ENCODE measurements at regions not wholly inside any gene's neighbourhood (a gene's known extent, or its start where the extent isn't known, plus 50 kb on each side); places are given as distances from the start of the nearest gene placed in this dataset.
A peak's percentile ranks its signal among the peaks of the same experiment; 100 is the strongest.
"Not testable (repeated sequence)": the region's sequence is repeated elsewhere in the genome, so short reads cannot be mapped to it uniquely, and the experiment has no call there.

GRCh38 chr1:157370698-157371097 lies 181.6 kb downstream of the FCRL5 start:
- Mint-ChIP-seq H3K27me3 (ENCODE audit: insufficient read depth, low read depth, poor library complexity) (peaks cover 8% of the 10 kb centered on the region), H3K4me1 (peaks cover 5% of the 10 kb centered on the region; the same call in 2 of the 3 replicates), H3K9me3 (no peaks in the 10 kb centered on the region), H3K27ac (no peak overlapping the region), H3K36me3 (ENCODE audit: low read depth) (no peaks in the 10 kb centered on the region), H3K4me3 (no peak overlapping the region)
- H3K36me3 ChIP-seq (ENCODE audit: insufficient read depth), result no peaks in the 10 kb centered on the region
- no peak overlapping the region for H3K4me3 ChIP-seq
- no peaks in the 10 kb centered on the region for H3K27me3 ChIP-seq (ENCODE audit: insufficient read depth)
- no peak for DNase-seq (ENCODE audit: low spot score)
- no peak overlapping the region for H3K27ac ChIP-seq (ENCODE audit: low read depth)
- peak; percentile 59 for ATAC-seq
- no peaks in the 10 kb centered on the region for H4K20me1 ChIP-seq (replicated peaks; ENCODE audit: insufficient read depth)
- no peaks in the 10 kb centered on the region for H3K9me2 ChIP-seq (ENCODE audit: insufficient read depth)
- no peaks in the 10 kb centered on the region for H3K79me2 ChIP-seq (replicated peaks; ENCODE audit: insufficient read depth)
- TF ChIP-seq ZNF331 (CRISPR knock-in tag; IDR thresholded peaks at IDR 0.05; ENCODE audit: low read depth) (no peak), CREB1 (CRISPR knock-in tag; IDR thresholded peaks at IDR 0.05; ENCODE audit: low read depth) (no peak)
- H3F3A ChIP-seq (replicated peaks; ENCODE audit: low read depth), result no peaks in the 10 kb centered on the region
- no peak overlapping the region for H3K4me2 ChIP-seq
- peaks cover 3% of the 10 kb centered on the region for H3K4me1 ChIP-seq (ENCODE audit: insufficient read depth)
- no peak overlapping the region for H2AFZ ChIP-seq

DNA sequence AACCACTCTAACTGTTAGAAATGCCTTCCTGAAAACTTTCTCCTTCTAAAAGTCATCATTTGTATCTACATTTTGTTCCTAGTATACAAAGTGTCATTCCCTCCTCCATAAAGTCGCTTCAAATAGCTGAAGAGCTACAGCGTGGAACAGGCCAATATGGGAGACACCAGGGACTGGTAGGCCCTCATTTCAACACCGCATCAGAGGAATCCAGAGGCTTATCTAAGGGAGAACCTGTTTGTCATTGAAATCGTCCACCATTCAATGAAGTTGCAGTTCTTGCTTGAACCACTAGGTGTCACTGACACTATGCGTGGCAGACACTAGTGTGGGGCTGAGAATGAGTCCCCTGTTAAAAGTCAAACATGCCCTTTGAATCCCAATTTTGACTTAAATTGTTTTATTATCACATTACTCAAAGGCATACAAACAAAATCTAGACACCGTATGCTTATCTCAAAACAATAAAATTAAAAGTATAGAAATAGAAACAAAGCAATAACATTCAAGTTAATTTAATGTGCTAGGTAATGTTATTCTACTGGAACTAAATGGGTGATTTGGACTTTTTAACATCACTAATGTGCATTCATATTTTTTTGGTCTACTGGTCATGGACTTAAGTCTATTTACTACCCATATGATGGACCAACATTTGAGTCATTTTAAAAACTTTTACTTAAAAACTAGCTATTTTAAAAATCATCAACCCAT lies 182.3 kb downstream of the FCRL5 start:
- Mint-ChIP-seq H3K4me3 (no peak overlapping the region), H3K36me3 (ENCODE audit: low read depth) (no peaks in the 10 kb centered on the region), H3K27me3 (ENCODE audit: insufficient read depth, low read depth, poor library complexity) (peaks cover 8% of the 10 kb centered on the region), H3K9me3 (no peaks in the 10 kb centered on the region; the same call in 2 of the 3 replicates), H3K27ac (no peak overlapping the region), H3K4me1 (peaks cover 5% of the 10 kb centered on the region; the same call in 2 of the 3 replicates)
- Histone ChIP-seq H3K4me3 (no peak overlapping the region), H3F3A (replicated peaks; ENCODE audit: low read depth) (no peaks in the 10 kb centered on the region), H3K79me2 (replicated peaks; ENCODE audit: insufficient read depth) (no peaks in the 10 kb centered on the region), H3K4me2 (no peak overlapping the region), H3K27me3 (ENCODE audit: insufficient read depth) (no peaks in the 10 kb centered on the region), H3K36me3 (ENCODE audit: insufficient read depth) (no peaks in the 10 kb centered on the region), H2AFZ (no peak overlapping the region), H3K9me2 (ENCODE audit: insufficient read depth) (no peaks in the 10 kb centered on the region), H3K27ac (ENCODE audit: low read depth) (no peak overlapping the region), H4K20me1 (replicated peaks; ENCODE audit: insufficient read depth) (no peaks in the 10 kb centered on the region), H3K4me1 (ENCODE audit: insufficient read depth) (peaks cover 3% of the 10 kb centered on the region)
- TF ChIP-seq POLR2AphosphoS5 (IDR thresholded peaks at IDR 0.05; ENCODE audit: low read depth) (no peak), ZNF114 (CRISPR knock-in tag; IDR thresholded peaks at IDR 0.05) (no peak), STAT1 (IDR thresholded peaks at IDR 0.05; ENCODE audit: unreplicated experiment) (no peak)
- TF ChIP-seq, protein P1, sequence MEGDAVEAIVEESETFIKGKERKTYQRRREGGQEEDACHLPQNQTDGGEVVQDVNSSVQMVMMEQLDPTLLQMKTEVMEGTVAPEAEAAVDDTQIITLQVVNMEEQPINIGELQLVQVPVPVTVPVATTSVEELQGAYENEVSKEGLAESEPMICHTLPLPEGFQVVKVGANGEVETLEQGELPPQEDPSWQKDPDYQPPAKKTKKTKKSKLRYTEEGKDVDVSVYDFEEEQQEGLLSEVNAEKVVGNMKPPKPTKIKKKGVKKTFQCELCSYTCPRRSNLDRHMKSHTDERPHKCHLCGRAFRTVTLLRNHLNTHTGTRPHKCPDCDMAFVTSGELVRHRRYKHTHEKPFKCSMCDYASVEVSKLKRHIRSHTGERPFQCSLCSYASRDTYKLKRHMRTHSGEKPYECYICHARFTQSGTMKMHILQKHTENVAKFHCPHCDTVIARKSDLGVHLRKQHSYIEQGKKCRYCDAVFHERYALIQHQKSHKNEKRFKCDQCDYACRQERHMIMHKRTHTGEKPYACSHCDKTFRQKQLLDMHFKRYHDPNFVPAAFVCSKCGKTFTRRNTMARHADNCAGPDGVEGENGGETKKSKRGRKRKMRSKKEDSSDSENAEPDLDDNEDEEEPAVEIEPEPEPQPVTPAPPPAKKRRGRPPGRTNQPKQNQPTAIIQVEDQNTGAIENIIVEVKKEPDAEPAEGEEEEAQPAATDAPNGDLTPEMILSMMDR (conservative IDR thresholded peaks at IDR 0.05; ENCODE audit: low read depth in 2 of 2), result peak; percentile 80 to 90
- TF ChIP-seq, protein P2, sequence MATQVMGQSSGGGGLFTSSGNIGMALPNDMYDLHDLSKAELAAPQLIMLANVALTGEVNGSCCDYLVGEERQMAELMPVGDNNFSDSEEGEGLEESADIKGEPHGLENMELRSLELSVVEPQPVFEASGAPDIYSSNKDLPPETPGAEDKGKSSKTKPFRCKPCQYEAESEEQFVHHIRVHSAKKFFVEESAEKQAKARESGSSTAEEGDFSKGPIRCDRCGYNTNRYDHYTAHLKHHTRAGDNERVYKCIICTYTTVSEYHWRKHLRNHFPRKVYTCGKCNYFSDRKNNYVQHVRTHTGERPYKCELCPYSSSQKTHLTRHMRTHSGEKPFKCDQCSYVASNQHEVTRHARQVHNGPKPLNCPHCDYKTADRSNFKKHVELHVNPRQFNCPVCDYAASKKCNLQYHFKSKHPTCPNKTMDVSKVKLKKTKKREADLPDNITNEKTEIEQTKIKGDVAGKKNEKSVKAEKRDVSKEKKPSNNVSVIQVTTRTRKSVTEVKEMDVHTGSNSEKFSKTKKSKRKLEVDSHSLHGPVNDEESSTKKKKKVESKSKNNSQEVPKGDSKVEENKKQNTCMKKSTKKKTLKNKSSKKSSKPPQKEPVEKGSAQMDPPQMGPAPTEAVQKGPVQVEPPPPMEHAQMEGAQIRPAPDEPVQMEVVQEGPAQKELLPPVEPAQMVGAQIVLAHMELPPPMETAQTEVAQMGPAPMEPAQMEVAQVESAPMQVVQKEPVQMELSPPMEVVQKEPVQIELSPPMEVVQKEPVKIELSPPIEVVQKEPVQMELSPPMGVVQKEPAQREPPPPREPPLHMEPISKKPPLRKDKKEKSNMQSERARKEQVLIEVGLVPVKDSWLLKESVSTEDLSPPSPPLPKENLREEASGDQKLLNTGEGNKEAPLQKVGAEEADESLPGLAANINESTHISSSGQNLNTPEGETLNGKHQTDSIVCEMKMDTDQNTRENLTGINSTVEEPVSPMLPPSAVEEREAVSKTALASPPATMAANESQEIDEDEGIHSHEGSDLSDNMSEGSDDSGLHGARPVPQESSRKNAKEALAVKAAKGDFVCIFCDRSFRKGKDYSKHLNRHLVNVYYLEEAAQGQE (IDR thresholded peaks at IDR 0.05; ENCODE audit: unreplicated experiment), result no peak
- ATAC-seq (peak; percentile 89), DNase-seq (ENCODE audit: low spot score) (peak; percentile 85)

GRCh38 chr1:157368941-157369340 lies 183.4 kb downstream of the FCRL5 start:
- H3K27me3 Mint-ChIP-seq (ENCODE audit: insufficient read depth, low read depth, poor library complexity); ATAC-seq; DNase-seq (ENCODE audit: low spot score); H3K4me3 Mint-ChIP-seq; H3K79me2 ChIP-seq (replicated peaks; ENCODE audit: insufficient read depth); H3K27ac Mint-ChIP-seq; H3K4me1 ChIP-seq (ENCODE audit: insufficient read depth); H3K27me3 ChIP-seq (ENCODE audit: insufficient read depth); H2AFZ ChIP-seq; H3K4me2 ChIP-seq; H3K36me3 Mint-ChIP-seq (ENCODE audit: low read depth); H3F3A ChIP-seq (replicated peaks; ENCODE audit: low read depth); H4K20me1 ChIP-seq (replicated peaks; ENCODE audit: insufficient read depth); H3K9me2 ChIP-seq (ENCODE audit: insufficient read depth); H3K9me3 Mint-ChIP-seq; H3K36me3 ChIP-seq (ENCODE audit: insufficient read depth); H3K27ac ChIP-seq (ENCODE audit: low read depth); H3K4me3 ChIP-seq; H3K4me1 Mint-ChIP-seq: not testable (repeated sequence)
